Activated naive CD4-positive, alpha-beta T cell treated with anti-CD3 and anti-CD28 coated beads, Interleukin-2, amount 50 U/mL, for 24 hours (primary cell): ENCODE measurements at regions not wholly inside any gene's neighbourhood (a gene's known extent, or its start where the extent isn't known, plus 50 kb on each side); places are given as distances from the start of the nearest gene placed in this dataset.

Experiments used
- H3K27ac Mint-ChIP-seq: one replicate; pipeline ENCODE4 v1.8.0; 2021; ENCODE audit warnings: mild to moderate bottlenecking, mixed read lengths
- H3K27me3 Mint-ChIP-seq: one replicate; pipeline ENCODE4 v1.8.0; 2021; ENCODE audit warnings: mixed read lengths
- H3K36me3 Mint-ChIP-seq: one replicate; pipeline ENCODE4 v1.8.0; 2021; ENCODE audit warnings: mixed read lengths
- H3K4me1 Mint-ChIP-seq: one replicate; pipeline ENCODE4 v1.8.0; 2021; ENCODE audit warnings: mixed read lengths
- H3K4me3 Mint-ChIP-seq: one replicate; pipeline ENCODE4 v1.8.0; 2021; ENCODE audit warnings: mild to moderate bottlenecking, mixed read lengths
- H3K9me3 Mint-ChIP-seq: one replicate; pipeline ENCODE4 v1.8.0; 2021; ENCODE audit warnings: mixed read lengths

DNA sequence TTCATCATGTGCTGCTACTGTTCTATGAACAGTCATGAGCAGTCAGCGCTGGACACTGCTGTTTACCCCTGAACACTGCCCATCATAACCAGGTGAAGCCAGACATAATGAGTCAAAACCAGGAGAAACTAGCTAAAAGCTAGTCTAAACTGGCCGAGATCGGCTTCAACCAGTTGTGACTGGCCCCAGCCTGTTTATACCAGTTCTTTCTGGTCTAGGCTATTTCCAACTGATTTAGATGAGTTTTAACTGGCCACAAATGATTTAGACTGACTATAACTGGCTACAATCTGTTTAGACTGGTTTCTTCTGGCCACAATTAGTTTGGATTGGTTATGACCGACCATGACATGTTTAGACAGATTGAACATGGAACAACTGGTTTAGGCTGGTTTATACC, 348.3 kb upstream of the CAMK1G start:
- Mint-ChIP-seq H3K4me3 (no peak overlapping the region), H3K36me3 (no peaks in the 10 kb centered on the region), H3K4me1 (no peaks in the 10 kb centered on the region), H3K9me3 (peaks cover 11% of the 10 kb centered on the region), H3K27ac (no peak overlapping the region), H3K27me3 (peaks cover 13% of the 10 kb centered on the region)

DNA sequence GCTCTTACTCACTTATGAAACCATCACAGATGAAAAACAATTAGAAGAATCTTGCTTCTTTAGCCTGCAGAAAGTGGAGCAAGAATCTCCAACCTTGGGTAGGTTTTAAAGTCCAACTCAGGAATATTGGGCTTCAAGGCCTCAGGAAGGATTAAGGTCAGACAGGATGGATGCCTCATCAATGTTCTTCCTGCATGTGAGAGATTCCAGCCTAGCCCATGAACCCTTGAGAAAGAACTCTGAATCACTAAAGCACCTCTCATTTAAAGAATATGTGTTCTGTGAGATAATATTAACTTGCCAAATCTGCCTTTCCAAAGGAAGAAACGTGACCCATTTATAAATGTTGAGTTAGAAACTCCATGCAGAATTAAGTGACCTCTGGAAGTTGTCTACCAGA, 345.2 kb upstream of the CAMK1G start:
- Mint-ChIP-seq H3K36me3 (no peaks in the 10 kb centered on the region), H3K4me1 (no peaks in the 10 kb centered on the region), H3K27ac (no peak overlapping the region), H3K4me3 (no peak overlapping the region), H3K9me3 (no peaks in the 10 kb centered on the region), H3K27me3 (peaks cover 4% of the 10 kb centered on the region)

DNA sequence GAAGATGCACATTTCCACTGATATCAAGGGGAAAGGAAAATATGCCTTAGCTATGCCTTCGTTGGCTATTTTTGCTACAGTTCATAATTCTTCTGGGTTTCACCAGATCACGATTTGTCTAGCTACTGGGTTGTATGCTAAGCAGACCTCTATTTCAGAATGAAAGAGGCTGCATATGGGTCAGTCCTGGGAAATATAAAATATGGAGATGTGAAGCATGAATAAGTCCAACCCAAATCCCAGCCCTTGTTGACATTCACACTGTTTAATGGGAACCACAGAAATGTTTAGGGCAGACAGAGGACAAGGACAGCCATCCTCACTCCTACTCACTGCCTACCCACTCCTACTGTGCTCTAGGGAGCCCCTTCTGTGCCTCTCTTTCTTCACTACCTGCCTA, 343.2 kb upstream of the CAMK1G start:
- no peak overlapping the region for H3K4me3 Mint-ChIP-seq
- no peaks in the 10 kb centered on the region for H3K36me3 Mint-ChIP-seq
- H3K9me3 Mint-ChIP-seq: no peaks in the 10 kb centered on the region
- H3K4me1 Mint-ChIP-seq: no peaks in the 10 kb centered on the region
- no peak overlapping the region for H3K27ac Mint-ChIP-seq
- H3K27me3 Mint-ChIP-seq: peaks cover 4% of the 10 kb centered on the region

DNA sequence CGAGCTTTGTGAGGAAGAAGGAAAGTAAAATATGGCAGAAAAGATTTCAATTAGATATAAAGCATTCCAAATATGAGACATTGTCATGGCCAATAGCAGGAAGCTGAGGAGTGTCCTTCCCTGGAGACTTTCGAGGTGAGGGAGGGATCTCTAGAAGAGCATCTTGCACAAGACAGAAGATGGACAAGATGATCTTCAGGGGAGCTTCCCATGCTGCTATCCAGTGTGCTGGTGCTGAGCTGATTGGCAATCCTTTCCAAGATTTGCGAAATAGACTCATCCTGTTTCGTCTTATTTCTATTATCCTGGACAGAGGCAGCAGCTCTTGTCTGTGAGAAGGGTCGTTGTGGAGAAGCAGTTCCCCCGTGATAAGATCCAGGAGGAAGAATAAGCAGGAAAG, 342.0 kb upstream of the CAMK1G start:
- Mint-ChIP-seq H3K4me3 (no peak overlapping the region), H3K27me3 (peaks cover 4% of the 10 kb centered on the region), H3K4me1 (no peaks in the 10 kb centered on the region), H3K9me3 (no peaks in the 10 kb centered on the region), H3K27ac (no peak overlapping the region), H3K36me3 (no peaks in the 10 kb centered on the region)

DNA sequence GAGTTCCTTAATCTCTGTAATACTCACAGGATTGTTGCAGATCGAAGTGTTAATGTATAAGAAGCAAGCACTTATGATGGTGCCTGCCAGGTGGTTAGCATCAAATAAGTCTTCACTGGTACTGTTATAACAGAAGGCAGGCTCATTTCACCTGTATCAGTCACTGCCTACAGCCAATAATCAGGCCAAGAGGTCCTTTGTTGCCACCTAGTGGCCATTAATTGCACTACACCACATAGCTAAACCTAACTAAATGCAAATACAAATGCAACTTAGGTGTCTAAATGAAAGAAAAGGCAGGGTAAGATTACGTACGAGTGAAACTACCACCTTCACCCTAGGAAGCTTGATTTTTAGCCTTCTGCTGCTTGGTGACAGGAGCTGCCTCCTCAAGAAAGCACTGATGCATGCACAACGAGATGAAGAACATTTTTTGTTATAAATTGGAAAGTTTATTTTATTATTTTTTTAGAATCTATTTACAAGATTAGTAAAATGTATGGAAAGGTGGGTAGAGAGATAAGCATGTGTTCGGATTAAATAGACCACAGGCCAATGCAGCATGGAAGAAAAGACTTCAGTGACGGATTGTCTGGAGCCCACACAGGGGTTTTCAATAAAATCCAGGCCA, 334.8 kb upstream of the CAMK1G start:
- Mint-ChIP-seq H3K36me3 (no peaks in the 10 kb centered on the region), H3K4me1 (no peaks in the 10 kb centered on the region), H3K27ac (no peak overlapping the region), H3K27me3 (no peaks in the 10 kb centered on the region), H3K9me3 (no peaks in the 10 kb centered on the region), H3K4me3 (no peak overlapping the region)

DNA sequence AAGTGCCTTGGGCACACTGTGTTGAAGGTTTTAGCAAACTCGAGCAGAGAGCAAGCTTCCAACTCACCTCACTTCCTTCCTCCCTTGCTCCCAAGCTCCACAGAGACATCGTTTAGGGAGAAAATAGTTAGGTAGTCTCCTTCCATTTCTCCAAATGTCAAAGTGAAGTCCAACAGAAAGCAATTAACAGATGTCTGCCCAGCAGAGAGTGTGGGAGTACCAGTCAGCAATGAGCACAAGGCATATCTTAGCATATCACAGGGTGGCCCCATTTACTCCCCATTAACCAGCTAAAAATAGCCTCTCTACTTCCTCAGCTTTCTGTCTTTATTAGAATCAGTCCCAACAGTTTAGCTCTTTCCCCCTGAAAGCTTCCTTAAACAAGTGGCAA, 334.2 kb upstream of the CAMK1G start:
- Mint-ChIP-seq H3K4me3 (no peak overlapping the region), H3K36me3 (no peaks in the 10 kb centered on the region), H3K27ac (no peak overlapping the region), H3K4me1 (no peaks in the 10 kb centered on the region), H3K9me3 (no peaks in the 10 kb centered on the region), H3K27me3 (no peaks in the 10 kb centered on the region)

DNA sequence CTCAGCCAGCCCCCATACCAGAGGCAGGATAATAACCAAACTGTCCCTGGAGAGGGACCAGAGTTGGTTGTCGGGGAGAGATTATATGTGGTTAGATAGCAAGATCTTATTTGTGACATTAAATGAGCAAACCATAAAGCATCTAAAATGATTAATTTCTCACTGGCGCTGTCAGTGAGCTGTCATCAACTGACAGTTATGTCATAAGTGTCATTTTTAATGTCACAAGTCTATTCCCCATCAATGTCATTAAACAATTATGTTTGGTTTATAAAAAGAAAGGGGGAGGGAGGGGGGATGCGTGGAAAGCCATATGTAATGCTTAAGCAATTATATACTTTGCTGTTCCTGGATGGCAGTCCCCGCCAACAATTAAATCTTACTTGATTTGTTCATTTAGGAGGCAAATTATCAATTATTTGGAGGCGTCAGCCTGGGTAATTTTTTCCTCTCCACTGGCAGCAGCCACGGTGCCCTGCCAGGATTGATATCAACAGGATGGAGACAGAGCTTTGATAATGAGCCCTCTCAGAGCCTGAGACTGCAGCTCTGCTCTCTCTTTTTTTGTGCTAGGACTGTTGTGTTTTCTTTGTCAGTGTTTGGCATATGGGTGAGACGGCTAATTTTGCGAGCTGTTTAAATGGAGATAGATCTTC, 333.6 kb upstream of the CAMK1G start:
- Mint-ChIP-seq H3K27me3 (no peaks in the 10 kb centered on the region), H3K27ac (no peak overlapping the region), H3K36me3 (no peaks in the 10 kb centered on the region), H3K4me1 (no peaks in the 10 kb centered on the region), H3K9me3 (no peaks in the 10 kb centered on the region), H3K4me3 (no peak overlapping the region)

DNA sequence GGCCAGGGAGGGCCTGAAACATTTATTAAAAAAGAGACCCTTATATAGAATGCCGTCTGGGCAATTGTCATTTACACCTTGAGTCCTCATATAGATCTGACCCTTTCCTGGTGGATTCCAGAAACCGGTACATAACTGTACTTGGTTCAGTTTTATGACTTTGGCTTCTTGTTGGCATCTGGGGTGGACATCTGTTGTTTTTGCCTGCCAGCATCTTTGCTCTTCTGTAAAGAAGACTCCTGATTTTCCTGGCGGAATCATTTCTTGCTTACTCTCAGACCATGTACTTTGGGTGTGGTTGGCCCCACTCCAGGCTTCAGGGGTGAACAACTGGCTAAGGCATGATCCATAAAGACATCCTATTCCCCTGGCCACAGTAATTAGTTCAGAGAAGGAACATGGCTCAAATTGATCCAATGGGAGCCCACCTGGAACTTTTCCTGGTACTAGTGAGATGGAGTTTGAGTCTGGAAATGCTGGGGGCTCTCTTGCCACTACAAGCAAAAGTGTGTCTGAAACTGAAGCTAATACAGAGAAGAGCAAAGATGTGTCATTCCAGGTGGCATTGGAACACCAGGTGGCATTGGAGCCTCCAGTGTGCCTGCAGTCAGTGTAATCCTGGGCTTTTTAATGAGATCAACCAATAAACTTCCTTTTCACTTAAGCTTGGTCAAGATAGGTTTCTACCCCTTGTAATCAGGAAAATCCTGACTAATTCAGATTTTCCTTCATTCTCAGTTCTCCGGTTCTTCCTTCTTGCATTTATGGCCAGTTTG, 332.5 kb upstream of the CAMK1G start:
- Mint-ChIP-seq H3K9me3 (no peaks in the 10 kb centered on the region), H3K27me3 (peaks cover 4% of the 10 kb centered on the region), H3K4me1 (no peaks in the 10 kb centered on the region), H3K27ac (no peak overlapping the region), H3K4me3 (no peak overlapping the region), H3K36me3 (no peaks in the 10 kb centered on the region)

DNA sequence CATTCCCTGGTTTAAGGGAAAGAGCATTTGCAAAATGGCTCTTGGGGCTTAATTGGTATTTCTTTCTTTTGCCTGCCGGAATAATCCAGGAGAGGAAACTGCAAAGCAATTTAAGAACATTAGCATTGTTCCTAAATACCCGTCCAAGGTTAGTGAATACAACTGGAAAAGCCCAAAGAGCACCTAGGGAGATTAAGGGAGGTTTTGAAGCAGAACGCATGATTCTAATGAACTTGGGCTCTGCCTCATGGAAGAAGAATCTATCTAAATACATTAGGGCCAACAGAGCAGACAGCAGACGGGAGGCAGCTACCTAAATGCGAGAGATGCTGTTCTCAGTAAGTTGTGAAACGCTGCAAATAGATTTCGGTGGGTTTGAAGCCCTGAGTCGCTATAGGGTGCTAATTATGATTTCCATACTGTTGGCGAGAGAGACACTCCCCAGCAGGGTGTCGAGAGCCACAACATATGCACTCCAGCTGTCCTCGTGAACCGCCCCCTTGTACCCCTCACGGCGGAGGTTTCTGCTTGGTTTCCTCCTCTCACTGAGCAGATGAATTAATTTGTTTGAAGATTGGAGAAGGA, 326.7 kb upstream of the CAMK1G start:
- Mint-ChIP-seq H3K27ac (no peak overlapping the region), H3K27me3 (peaks cover 5% of the 10 kb centered on the region), H3K4me3 (no peak overlapping the region), H3K36me3 (no peaks in the 10 kb centered on the region), H3K4me1 (no peaks in the 10 kb centered on the region), H3K9me3 (peaks cover 6% of the 10 kb centered on the region)

DNA sequence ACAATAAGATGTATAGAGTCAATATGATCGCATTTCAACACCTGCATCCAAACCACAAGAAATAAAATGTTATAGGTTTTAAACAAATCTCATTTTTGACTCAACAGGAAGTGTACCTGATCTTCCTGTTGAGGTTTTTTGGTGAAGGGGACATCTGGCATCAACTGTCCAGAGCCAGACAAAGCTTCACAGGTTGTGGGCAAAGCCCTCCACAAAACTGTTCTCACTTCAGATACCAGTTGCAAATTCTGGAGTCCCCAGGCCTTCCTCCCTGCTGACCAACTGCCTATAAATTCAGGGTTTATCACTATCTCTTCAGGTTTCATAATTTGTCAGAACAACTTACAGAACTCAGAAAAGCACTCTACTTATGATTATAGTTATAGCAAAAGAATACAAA, 326.1 kb upstream of the CAMK1G start:
- Mint-ChIP-seq H3K36me3 (no peaks in the 10 kb centered on the region), H3K9me3 (peaks cover 6% of the 10 kb centered on the region), H3K4me3 (no peak overlapping the region), H3K27me3 (peaks cover 5% of the 10 kb centered on the region), H3K27ac (no peak overlapping the region), H3K4me1 (no peaks in the 10 kb centered on the region)

DNA sequence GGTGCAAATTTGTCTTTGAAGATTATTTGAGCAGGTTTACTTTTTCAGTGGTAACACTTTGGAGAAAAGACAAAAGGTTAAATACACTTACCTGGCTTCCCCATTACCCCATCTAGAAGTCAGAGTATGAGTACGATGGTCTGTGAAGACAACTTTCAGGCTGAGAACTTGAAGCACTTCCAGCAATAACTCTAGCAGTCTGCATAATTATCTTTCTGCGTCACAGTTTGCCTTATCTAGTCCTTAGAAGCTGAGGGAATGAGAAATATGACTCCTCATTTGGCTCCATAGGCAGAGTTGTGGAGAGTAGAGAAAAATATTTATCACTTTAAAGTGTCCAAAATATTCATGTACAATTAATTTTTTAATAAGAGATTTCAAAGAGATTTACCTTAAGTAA, 323.4 kb upstream of the CAMK1G start:
- Mint-ChIP-seq H3K4me3 (no peak overlapping the region), H3K27ac (no peak overlapping the region), H3K27me3 (peaks cover 5% of the 10 kb centered on the region), H3K9me3 (peaks cover 6% of the 10 kb centered on the region), H3K4me1 (no peaks in the 10 kb centered on the region), H3K36me3 (no peaks in the 10 kb centered on the region)

DNA sequence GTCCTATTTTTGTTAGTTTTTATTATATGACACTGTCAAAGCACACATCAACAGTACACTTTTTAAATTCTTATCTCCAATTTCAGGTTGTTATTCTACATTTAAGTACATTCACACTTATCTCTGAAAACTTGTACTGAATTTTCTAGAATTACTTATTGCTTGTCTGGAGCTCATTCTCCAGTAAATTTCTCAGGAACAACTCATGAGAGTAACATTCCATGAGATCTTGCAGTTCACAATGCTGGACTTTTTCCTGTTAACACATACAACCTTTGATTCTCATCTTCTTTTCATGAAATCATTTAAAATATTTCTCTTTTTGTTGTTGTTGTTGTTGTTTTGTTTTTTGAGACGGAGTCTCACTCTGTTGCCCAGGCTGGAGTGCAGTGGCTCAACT, 320.9 kb upstream of the CAMK1G start:
- Mint-ChIP-seq H3K4me1 (no peaks in the 10 kb centered on the region), H3K9me3 (peaks cover 6% of the 10 kb centered on the region), H3K36me3 (no peaks in the 10 kb centered on the region), H3K4me3 (no peak overlapping the region), H3K27ac (no peak overlapping the region), H3K27me3 (peaks cover under 1% of the 10 kb centered on the region)

DNA sequence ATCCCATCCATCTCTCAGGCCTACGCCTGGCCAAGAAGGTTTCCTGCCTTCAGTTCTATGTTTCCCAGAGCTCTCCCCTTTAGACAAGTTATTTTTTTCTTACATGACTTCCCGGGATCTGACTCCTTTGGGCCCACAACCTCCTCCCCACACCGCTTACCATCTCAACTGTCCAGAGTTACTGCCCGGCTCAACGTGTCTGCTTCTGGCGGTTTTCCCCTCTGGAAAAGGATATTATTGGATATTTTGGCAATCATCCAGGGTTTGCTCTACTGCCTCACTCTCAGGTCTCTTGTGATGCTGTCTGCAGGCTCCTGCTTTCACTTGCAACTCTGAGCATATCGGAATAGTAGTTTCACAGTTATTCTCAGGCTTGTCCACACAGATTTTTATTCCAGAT, 318.2 kb upstream of the CAMK1G start:
- Mint-ChIP-seq H3K4me3 (no peak overlapping the region), H3K36me3 (no peaks in the 10 kb centered on the region), H3K9me3 (no peaks in the 10 kb centered on the region), H3K4me1 (no peaks in the 10 kb centered on the region), H3K27ac (no peak overlapping the region), H3K27me3 (peaks cover 3% of the 10 kb centered on the region)

DNA sequence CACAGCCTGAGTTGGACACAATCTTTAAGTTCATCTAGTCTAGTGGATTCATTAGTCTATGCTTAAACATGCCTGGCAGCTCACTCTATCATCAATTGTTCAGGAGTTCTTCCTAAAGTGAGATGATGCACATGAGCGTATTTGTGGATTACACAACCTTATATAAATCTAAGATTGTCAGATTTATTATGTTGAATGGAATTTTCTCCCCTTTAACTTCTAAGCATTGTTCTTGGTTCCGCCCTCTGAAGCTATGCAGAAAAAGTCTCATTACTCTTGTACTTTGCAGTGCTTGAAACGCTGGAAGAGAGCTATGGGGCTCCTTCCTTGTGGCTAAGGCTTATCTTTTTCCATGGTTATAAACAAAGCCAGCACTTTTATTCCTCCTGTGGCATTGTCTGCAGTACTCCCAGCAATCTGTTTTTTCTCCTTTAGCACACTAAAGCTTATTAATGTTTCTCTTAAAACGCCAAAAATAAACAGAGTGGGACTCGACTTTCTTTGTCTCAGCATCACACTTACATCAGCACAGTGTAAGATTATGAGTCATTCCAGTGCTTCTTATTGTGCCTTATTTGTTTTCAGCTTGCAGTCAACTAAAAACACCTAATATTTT, 316.8 kb upstream of the CAMK1G start:
- peaks cover 6% of the 10 kb centered on the region for H3K9me3 Mint-ChIP-seq

DNA sequence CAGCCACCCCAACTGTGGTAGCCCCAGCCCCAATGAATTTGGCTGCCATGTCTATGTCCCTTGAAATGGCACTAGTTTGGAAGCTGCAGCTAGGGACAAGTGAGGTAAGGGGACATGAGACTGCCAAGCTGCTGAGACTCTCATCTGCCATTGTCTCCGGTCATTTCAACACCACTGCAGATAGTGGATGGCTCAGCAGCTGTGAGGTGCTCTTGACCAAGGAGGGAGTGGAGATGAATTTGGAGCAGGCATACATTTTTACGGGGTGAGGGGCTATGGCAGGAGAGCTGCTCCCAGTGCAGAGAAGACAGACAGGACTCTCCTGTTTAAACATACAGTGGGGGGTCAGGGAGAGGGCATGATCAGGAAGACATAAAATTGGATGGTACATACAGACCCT, 315.5 kb upstream of the CAMK1G start:
- Mint-ChIP-seq H3K27ac (no peak overlapping the region), H3K36me3 (no peaks in the 10 kb centered on the region), H3K9me3 (peaks cover 6% of the 10 kb centered on the region), H3K4me3 (no peak overlapping the region), H3K27me3 (peaks cover 3% of the 10 kb centered on the region), H3K4me1 (no peaks in the 10 kb centered on the region)

More for the DNA sequence above, 316.8 kb upstream of the CAMK1G start:
- Mint-ChIP-seq H3K4me1 (no peaks in the 10 kb centered on the region), H3K27me3 (peaks cover 3% of the 10 kb centered on the region), H3K36me3 (no peaks in the 10 kb centered on the region), H3K4me3 (no peak overlapping the region), H3K27ac (no peak overlapping the region)

DNA sequence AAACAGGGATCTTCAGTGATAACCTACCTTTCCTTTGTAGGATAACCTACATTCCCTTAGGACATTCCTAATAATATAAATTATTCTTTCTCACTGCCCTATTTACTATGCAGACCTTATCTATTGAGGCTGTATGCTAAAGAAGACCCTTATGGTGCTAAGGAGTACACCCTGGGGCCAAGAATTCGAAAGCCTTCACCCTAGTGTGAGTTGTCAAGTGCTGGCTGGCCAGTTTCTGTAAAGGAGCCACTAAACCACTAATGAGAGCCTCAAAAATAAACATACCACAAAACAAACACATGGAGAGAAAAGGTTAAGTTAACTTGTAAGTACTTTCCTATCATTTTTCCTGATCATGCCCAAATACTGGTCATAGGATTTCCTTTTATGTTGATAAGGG, 315.0 kb upstream of the CAMK1G start:
- no peak overlapping the region for H3K4me3 Mint-ChIP-seq
- H3K36me3 Mint-ChIP-seq: no peaks in the 10 kb centered on the region
- H3K9me3 Mint-ChIP-seq: peaks cover 6% of the 10 kb centered on the region
- H3K4me1 Mint-ChIP-seq: no peaks in the 10 kb centered on the region
- peaks cover 5% of the 10 kb centered on the region for H3K27me3 Mint-ChIP-seq
- no peak overlapping the region for H3K27ac Mint-ChIP-seq
